CD4-positive, alpha-beta T cell (primary cell): ENCODE measurements at regions not wholly inside any gene's neighbourhood (a gene's known extent, or its start where the extent isn't known, plus 50 kb on each side); places are given as distances from the start of the nearest gene placed in this dataset.

Source experiments
- ATAC-seq: fragments of 200-7000 bp; cut with Tn5 transposase; one replicate; pipeline ENCODE4 v1.10.0; 2022; ENCODE audit warnings: mild to moderate bottlenecking; ENCODE audit not compliant: poor library complexity
- CTCF ChIA-PET: fragments of 350-600 bp; sonication (Branson Sonifier 250); formaldehyde crosslinking; loops from one replicate; lab custom pipeline; 2021; ENCODE audit warnings: antibody characterized with exemption, inconsistent platforms; lab: Charles Lee
- POLR2A ChIA-PET: fragments of 350-600 bp; sonication (Branson Sonifier 250); formaldehyde crosslinking; loops from one replicate; lab custom pipeline; 2021; ENCODE audit warnings: antibody characterized with exemption, inconsistent platforms; lab: Charles Lee
- DNase-seq, 14 experiments: peaks; one replicate each; pipeline ENCODE4 v3.0.0-alpha.2; 2013 to 2020; ENCODE audit warnings: mixed read lengths in 2 of 14
- H3K27ac ChIP-seq, 2 donors: one replicate each; pipeline versions ENCODE4 v1.5.1 to v1.7.0; 2013; ENCODE audit warnings: low read length in 2 of 2, low read depth in 1 of 2, mild to moderate bottlenecking in 1 of 2
- H3K27me3 ChIP-seq, 2 experiments: 1 replicate in 1 of 2; 2 replicates in 1 of 2; pipeline versions ENCODE4 v1.6.1 to v1.7.0; 2013; ENCODE audit warnings: low read length in 2 of 2, control low read depth in 1 of 2, mild to moderate bottlenecking in 1 of 2, moderate library complexity in 1 of 2; ENCODE audit not compliant: insufficient read depth in 2 of 2, control insufficient read depth in 1 of 2
- H3K36me3 ChIP-seq: one replicate; pipeline ENCODE4 v1.6.1; 2013; ENCODE audit warnings: low read length, control low read depth; ENCODE audit not compliant: insufficient read depth
- H3K4me1 ChIP-seq: one replicate; pipeline ENCODE4 v1.6.1; 2013; ENCODE audit warnings: low read length, control low read depth; ENCODE audit not compliant: insufficient read depth
- H3K4me3 ChIP-seq: one replicate; pipeline ENCODE4 v1.5.1; 2013; ENCODE audit warnings: mild to moderate bottlenecking, low read length, moderate library complexity
- H3K9me3 ChIP-seq, 2 experiments: 1 replicate in 1 of 2; 2 replicates in 1 of 2; pipeline versions ENCODE4 v1.6.1 to v1.7.0; 2013; ENCODE audit warnings: low read length in 2 of 2, mild to moderate bottlenecking in 2 of 2, control low read depth in 1 of 2, moderate library complexity in 1 of 2; ENCODE audit not compliant: control insufficient read depth in 1 of 2, insufficient read depth in 1 of 2
- H3K27ac Mint-ChIP-seq: one replicate; pipeline ENCODE4 v1.8.0; 2020; ENCODE audit warnings: mixed read lengths
- H3K27me3 Mint-ChIP-seq: one replicate; pipeline ENCODE4 v1.8.0; 2021; ENCODE audit warnings: mixed read lengths
- H3K36me3 Mint-ChIP-seq: one replicate; pipeline ENCODE4 v1.8.0; 2021; ENCODE audit warnings: low read depth, mixed read lengths
- H3K4me1 Mint-ChIP-seq: one replicate; pipeline ENCODE4 v1.8.0; 2021; ENCODE audit warnings: low read depth, mixed read lengths
- H3K4me3 Mint-ChIP-seq: one replicate; pipeline ENCODE4 v1.8.0; 2020; ENCODE audit warnings: mild to moderate bottlenecking, mixed read lengths
- H3K9me3 Mint-ChIP-seq: one replicate; pipeline ENCODE4 v1.8.0; 2020; ENCODE audit warnings: mixed read lengths
- intact Hi-C, 2 experiments: fragments of 100-400 bp; cut with DNase I in 1 of 2; cut with micrococcal nuclease in 1 of 2; formaldehyde crosslinking; loops; one replicate each; pipeline versions ENCODE4 v1.15.1 to v1.9.0; 2023 to 2025; cut with DNase I, micrococcal nuclease
- TF ChIP-seq, protein P1 (sequence below): fragments of 200-600 bp; IDR thresholded peaks from one replicate; pipeline ENCODE4 v1.8.0; 2022; ENCODE audit warnings: antibody characterized with exemption, mild to moderate bottlenecking

GRCh38 chr13:26964278-26965250, 204.0 kb upstream of the GPR12 start:
- Histone ChIP-seq H3K9me3 (no peaks in the 10 kb centered on the region), H3K4me3 (no peak overlapping the region), H3K4me1 (no peaks in the 10 kb centered on the region), H3K27me3 (peaks cover 0 to 3% of the 10 kb centered on the region in 2 experiments), H3K27ac (no peak overlapping the region), H3K36me3 (no peaks in the 10 kb centered on the region)
- Mint-ChIP-seq H3K36me3 (no peaks in the 10 kb centered on the region), H3K9me3 (no peaks in the 10 kb centered on the region), H3K4me1 (no peaks in the 10 kb centered on the region), H3K27me3 (peaks cover 5% of the 10 kb centered on the region), H3K27ac (no peak overlapping the region), H3K4me3 (no peak overlapping the region)
- ChIA-PET CTCF (interaction anchor here (0.7 kb wide), 1 partner anchor 257 kb away, joined by 3 read pairs; no protein-coding TSS in a partner anchor), POLR2A (no interaction called here)
- no peak for ATAC-seq
- intact Hi-C loops, result no loop called here
- TF ChIP-seq, protein P1, sequence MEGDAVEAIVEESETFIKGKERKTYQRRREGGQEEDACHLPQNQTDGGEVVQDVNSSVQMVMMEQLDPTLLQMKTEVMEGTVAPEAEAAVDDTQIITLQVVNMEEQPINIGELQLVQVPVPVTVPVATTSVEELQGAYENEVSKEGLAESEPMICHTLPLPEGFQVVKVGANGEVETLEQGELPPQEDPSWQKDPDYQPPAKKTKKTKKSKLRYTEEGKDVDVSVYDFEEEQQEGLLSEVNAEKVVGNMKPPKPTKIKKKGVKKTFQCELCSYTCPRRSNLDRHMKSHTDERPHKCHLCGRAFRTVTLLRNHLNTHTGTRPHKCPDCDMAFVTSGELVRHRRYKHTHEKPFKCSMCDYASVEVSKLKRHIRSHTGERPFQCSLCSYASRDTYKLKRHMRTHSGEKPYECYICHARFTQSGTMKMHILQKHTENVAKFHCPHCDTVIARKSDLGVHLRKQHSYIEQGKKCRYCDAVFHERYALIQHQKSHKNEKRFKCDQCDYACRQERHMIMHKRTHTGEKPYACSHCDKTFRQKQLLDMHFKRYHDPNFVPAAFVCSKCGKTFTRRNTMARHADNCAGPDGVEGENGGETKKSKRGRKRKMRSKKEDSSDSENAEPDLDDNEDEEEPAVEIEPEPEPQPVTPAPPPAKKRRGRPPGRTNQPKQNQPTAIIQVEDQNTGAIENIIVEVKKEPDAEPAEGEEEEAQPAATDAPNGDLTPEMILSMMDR, result no peak
- no peak for DNase-seq

DNA sequence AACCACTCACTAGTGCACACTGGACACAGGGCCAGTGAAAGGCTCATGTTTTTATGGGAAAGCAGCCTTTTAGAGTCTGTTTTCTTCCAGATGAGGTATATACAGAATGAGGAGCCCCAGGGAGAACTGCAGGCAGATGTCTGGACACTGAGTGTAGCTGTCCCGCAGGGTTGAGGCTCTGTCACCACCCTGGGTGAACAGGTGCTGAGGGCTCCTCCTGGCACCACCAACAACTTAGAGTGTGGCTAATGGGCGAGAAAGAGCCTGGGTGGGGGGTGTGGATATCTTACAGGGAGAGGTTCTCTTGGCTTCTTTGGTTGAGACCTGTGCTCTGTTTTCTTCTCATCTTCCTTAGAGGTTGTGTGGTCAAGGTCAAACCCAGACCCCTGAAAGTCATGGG, 202.1 kb upstream of the GPR12 start:
- ChIA-PET CTCF (no interaction called here), POLR2A (no interaction called here)
- H3K4me3 ChIP-seq, result no peak overlapping the region
- intact Hi-C loops, result no loop called here
- Mint-ChIP-seq H3K4me1 (no peaks in the 10 kb centered on the region), H3K4me3 (no peak overlapping the region), H3K36me3 (no peaks in the 10 kb centered on the region), H3K27me3 (peaks cover 9% of the 10 kb centered on the region), H3K9me3 (no peaks in the 10 kb centered on the region), H3K27ac (no peak overlapping the region)
- no peaks in the 10 kb centered on the region for H3K9me3 ChIP-seq
- ATAC-seq (no peak), DNase-seq (no peak)
- H3K36me3 ChIP-seq, result no peaks in the 10 kb centered on the region
- H3K27me3 ChIP-seq, result peaks cover 0 to 3% of the 10 kb centered on the region in 2 experiments
- H3K27ac ChIP-seq, result no peak overlapping the region
- TF ChIP-seq, protein P1, result no peak
- H3K4me1 ChIP-seq, result no peaks in the 10 kb centered on the region

- no peak for DNase-seq
- intact Hi-C loops, result no loop called here
- H3K36me3 ChIP-seq, result no peaks in the 10 kb centered on the region
- CTCF ChIA-PET, result no interaction called here
- POLR2A ChIA-PET, result no interaction called here
- TF ChIP-seq, protein P1, result no peak
- no peaks in the 10 kb centered on the region for H3K36me3 Mint-ChIP-seq
- no peak overlapping the region for H3K4me3 ChIP-seq
- no peak overlapping the region for H3K27ac Mint-ChIP-seq
- no peaks in the 10 kb centered on the region for H3K4me1 ChIP-seq
- peaks cover 15% of the 10 kb centered on the region for H3K27me3 Mint-ChIP-seq
- no peak overlapping the region for H3K27ac ChIP-seq
- H3K4me1 Mint-ChIP-seq, result no peaks in the 10 kb centered on the region
- H3K9me3 Mint-ChIP-seq, result no peaks in the 10 kb centered on the region
- H3K9me3 ChIP-seq, result no peaks in the 10 kb centered on the region
- H3K27me3 ChIP-seq, result peaks cover 0 to 3% of the 10 kb centered on the region in 2 experiments
- no peak overlapping the region for H3K4me3 Mint-ChIP-seq
- ATAC-seq, result no peak
These were observed 201.5 kb upstream of the GPR12 start for GRCh38 chr13:26961890-26962615.
